ENCODE measurements at regions not wholly inside any gene's neighbourhood (a gene's known extent, or its start where the extent isn't known, plus 50 kb on each side); places are given as distances from the start of the nearest gene placed in this dataset.

DNA sequence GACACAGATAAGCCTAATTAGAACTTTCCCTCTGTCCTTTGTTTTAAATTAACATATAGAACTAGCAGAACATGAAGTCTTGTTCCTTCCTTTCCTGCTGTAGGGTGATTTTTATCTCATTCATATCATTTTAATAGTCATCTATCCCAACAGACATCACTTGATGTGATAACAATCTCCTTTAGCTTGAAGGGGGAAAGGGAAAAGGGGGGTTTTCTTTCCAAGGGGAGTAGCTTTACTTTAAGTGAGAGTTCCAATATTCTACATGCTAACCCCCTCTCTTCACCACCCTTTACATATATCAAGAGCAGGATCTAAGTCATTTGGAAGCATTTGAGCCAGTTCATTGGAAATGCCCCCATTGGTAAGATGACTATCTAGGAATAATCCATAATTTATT is 241.9 kb downstream of the HHIPL2 start:
- DNase-seq = no peak
- H3K4me1 ChIP-seq (ENCODE audit: control insufficient read depth, insufficient read depth, low read length) = no peaks in the 10 kb centered on the region
- no peaks in the 10 kb centered on the region for H3K27me3 ChIP-seq (ENCODE audit: control insufficient read depth, insufficient read depth, low read length, poor library complexity, severe bottlenecking)
- Mint-ChIP-seq H3K9me3 (no peaks in the 10 kb centered on the region), H3K27me3 (ENCODE audit: insufficient read depth) (no peaks in the 10 kb centered on the region), H3K4me3 (no peak overlapping the region), H3K4me1 (no peaks in the 10 kb centered on the region), H3K36me3 (ENCODE audit: low read depth) (no peaks in the 10 kb centered on the region), H3K27ac (no peak overlapping the region)
- TF ChIP-seq, protein P1, sequence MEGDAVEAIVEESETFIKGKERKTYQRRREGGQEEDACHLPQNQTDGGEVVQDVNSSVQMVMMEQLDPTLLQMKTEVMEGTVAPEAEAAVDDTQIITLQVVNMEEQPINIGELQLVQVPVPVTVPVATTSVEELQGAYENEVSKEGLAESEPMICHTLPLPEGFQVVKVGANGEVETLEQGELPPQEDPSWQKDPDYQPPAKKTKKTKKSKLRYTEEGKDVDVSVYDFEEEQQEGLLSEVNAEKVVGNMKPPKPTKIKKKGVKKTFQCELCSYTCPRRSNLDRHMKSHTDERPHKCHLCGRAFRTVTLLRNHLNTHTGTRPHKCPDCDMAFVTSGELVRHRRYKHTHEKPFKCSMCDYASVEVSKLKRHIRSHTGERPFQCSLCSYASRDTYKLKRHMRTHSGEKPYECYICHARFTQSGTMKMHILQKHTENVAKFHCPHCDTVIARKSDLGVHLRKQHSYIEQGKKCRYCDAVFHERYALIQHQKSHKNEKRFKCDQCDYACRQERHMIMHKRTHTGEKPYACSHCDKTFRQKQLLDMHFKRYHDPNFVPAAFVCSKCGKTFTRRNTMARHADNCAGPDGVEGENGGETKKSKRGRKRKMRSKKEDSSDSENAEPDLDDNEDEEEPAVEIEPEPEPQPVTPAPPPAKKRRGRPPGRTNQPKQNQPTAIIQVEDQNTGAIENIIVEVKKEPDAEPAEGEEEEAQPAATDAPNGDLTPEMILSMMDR (conservative IDR thresholded peaks at IDR 0.05) = no peak
- no peak overlapping the region for H3K9ac ChIP-seq (ENCODE audit: extremely low read depth, low read length, poor library complexity, severe bottlenecking)
- H3K36me3 ChIP-seq (ENCODE audit: control insufficient read depth, insufficient read depth, low read length) = no peaks in the 10 kb centered on the region
- H3K27ac ChIP-seq (ENCODE audit: low read depth, low read length) = no peak overlapping the region
- no peak overlapping the region for H3K4me3 ChIP-seq (ENCODE audit: low read length)
- H3K9me3 ChIP-seq (ENCODE audit: control insufficient read depth, low read length) = no peaks in the 10 kb centered on the region

DNA sequence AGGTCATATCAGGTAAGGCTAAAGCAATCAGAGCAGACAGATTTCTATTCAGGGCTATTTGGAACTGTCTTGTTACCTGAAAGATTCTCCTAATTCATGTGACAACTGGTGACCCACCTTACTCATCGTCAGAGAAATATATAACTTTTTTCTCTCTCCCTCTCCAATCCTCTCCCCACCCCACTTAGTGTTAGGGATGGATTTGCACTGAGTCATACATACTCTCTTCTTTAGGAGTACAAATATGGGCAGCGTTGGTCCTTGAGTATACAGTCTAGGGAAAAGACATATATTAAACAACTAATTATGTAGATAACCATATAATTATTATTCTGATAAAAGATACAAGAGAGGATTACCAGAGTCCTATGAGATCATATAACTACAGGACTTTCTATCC is 246.3 kb downstream of the HHIPL2 start:
- Histone ChIP-seq H3K9ac (ENCODE audit: extremely low read depth, low read length, poor library complexity, severe bottlenecking) (no peak overlapping the region), H3K27me3 (ENCODE audit: control insufficient read depth, insufficient read depth, low read length, poor library complexity, severe bottlenecking) (no peaks in the 10 kb centered on the region), H3K9me3 (ENCODE audit: control insufficient read depth, low read length) (peaks cover 22% of the 10 kb centered on the region), H3K36me3 (ENCODE audit: control insufficient read depth, insufficient read depth, low read length) (no peaks in the 10 kb centered on the region), H3K27ac (ENCODE audit: low read depth, low read length) (no peak overlapping the region), H3K4me3 (ENCODE audit: low read length) (no peak overlapping the region), H3K4me1 (ENCODE audit: control insufficient read depth, insufficient read depth, low read length) (no peaks in the 10 kb centered on the region)
- TF ChIP-seq, protein P1 (conservative IDR thresholded peaks at IDR 0.05) = no peak
- Mint-ChIP-seq H3K36me3 (ENCODE audit: low read depth) (no peaks in the 10 kb centered on the region), H3K4me1 (no peaks in the 10 kb centered on the region), H3K27ac (no peak overlapping the region), H3K4me3 (no peak overlapping the region), H3K9me3 (peaks cover 11% of the 10 kb centered on the region), H3K27me3 (ENCODE audit: insufficient read depth) (peaks cover 2% of the 10 kb centered on the region)
- 82% methylated on average over 1 of the region's 2 CpGs; no CpG with 5 or more reads in 1 of the 2 experiments for WGBS, 2 experiments (ENCODE audit: insufficient coverage in 1 of 2, insufficient read length in 1 of 2)
- DNase-seq = no peak

DNA sequence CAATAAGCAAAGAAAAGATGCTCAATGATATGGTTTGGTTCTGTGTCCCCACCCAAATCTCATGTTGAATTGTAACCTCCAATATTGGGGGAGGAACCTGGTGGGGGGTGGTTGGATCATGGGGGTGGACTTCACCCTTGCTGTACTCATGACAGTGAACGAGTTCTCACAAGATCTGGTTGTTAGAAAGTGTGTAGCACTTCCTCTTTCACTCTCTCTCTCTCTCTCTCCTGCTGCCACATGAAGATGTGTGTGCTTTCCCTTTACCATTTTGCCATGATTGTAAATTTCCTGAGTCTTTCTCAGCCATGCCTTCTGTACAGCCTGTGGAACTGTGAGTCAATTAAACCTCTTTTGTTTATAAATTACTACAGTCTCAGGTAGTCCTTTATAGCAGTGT is 248.4 kb downstream of the HHIPL2 start:
- no peaks in the 10 kb centered on the region for H3K36me3 ChIP-seq (ENCODE audit: control insufficient read depth, insufficient read depth, low read length)
- DNase-seq = no peak
- no peaks in the 10 kb centered on the region for H3K36me3 Mint-ChIP-seq (ENCODE audit: low read depth)
- no peak overlapping the region for H3K27ac Mint-ChIP-seq
- 85% methylated on average over 1 of the region's 1 CpG; no CpG with 5 or more reads in 1 of the 2 experiments for WGBS, 2 experiments (ENCODE audit: insufficient coverage in 1 of 2, insufficient read length in 1 of 2)
- H3K27me3 Mint-ChIP-seq (ENCODE audit: insufficient read depth) = peaks cover 2% of the 10 kb centered on the region
- TF ChIP-seq, protein P1 (conservative IDR thresholded peaks at IDR 0.05) = no peak
- no peak overlapping the region for H3K27ac ChIP-seq (ENCODE audit: low read depth, low read length)
- H3K4me1 Mint-ChIP-seq = peaks cover under 1% of the 10 kb centered on the region
- H3K9me3 ChIP-seq (ENCODE audit: control insufficient read depth, low read length) = peaks cover 43% of the 10 kb centered on the region
- H3K4me3 ChIP-seq (ENCODE audit: low read length) = no peak overlapping the region
- no peaks in the 10 kb centered on the region for H3K27me3 ChIP-seq (ENCODE audit: control insufficient read depth, insufficient read depth, low read length, poor library complexity, severe bottlenecking)
- H3K9ac ChIP-seq (ENCODE audit: extremely low read depth, low read length, poor library complexity, severe bottlenecking) = no peak overlapping the region
- H3K4me3 Mint-ChIP-seq = no peak overlapping the region
- H3K4me1 ChIP-seq (ENCODE audit: control insufficient read depth, insufficient read depth, low read length) = no peaks in the 10 kb centered on the region
- H3K9me3 Mint-ChIP-seq = peaks cover 22% of the 10 kb centered on the region
